Endothelial cell of umbilical vein (primary cell): ENCODE measurements at regions not wholly inside any gene's neighbourhood (a gene's known extent, or its start where the extent isn't known, plus 50 kb on each side); places are given as distances from the start of the nearest gene placed in this dataset.

ENCODE experiments used
- POLR2A ChIP-seq: IDR thresholded peaks from 2 replicates; pipeline ENCODE4 v1.6.1; 2012; ENCODE audit warnings: low read depth, mild to moderate bottlenecking, control low read depth, low read length
- TF ChIP-seq, protein P1 (sequence below), 2 donors: IDR thresholded peaks; 1 replicate in 1 of 2; 2 replicates in 1 of 2; pipeline ENCODE4 v1.5.1; 2011; ENCODE audit warnings: low read length in 2 of 2, mild to moderate bottlenecking in 2 of 2, moderate library complexity in 2 of 2, control low read depth in 1 of 2, inconsistent platforms in 1 of 2, low read depth in 1 of 2; ENCODE audit not compliant: insufficient read depth in 1 of 2; ENCODE audit errors: extremely low read depth in 1 of 2

- TF ChIP-seq, protein P1, sequence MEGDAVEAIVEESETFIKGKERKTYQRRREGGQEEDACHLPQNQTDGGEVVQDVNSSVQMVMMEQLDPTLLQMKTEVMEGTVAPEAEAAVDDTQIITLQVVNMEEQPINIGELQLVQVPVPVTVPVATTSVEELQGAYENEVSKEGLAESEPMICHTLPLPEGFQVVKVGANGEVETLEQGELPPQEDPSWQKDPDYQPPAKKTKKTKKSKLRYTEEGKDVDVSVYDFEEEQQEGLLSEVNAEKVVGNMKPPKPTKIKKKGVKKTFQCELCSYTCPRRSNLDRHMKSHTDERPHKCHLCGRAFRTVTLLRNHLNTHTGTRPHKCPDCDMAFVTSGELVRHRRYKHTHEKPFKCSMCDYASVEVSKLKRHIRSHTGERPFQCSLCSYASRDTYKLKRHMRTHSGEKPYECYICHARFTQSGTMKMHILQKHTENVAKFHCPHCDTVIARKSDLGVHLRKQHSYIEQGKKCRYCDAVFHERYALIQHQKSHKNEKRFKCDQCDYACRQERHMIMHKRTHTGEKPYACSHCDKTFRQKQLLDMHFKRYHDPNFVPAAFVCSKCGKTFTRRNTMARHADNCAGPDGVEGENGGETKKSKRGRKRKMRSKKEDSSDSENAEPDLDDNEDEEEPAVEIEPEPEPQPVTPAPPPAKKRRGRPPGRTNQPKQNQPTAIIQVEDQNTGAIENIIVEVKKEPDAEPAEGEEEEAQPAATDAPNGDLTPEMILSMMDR (IDR thresholded peaks at IDR 0.05; ENCODE audit: extremely low read depth in 1 of 2, insufficient read depth in 1 of 2, low read depth in 1 of 2, low read length in 2 of 2), result no peak
- TF ChIP-seq POLR2A, result no peak
Measured at GRCh38 chr2:121917143-121917542, 161.7 kb downstream of the TSN start.
